ENCODE measurements at regions not wholly inside any gene's neighbourhood (a gene's known extent, or its start where the extent isn't known, plus 50 kb on each side); places are given as distances from the start of the nearest gene placed in this dataset.

GRCh38 chr14:86515195-86515594 is 985.3 kb downstream of the FLRT2 start:
- no peak for DNase-seq

- DNase-seq: no peak
Measured at GRCh38 chr14:86513564-86513963, 983.6 kb downstream of the FLRT2 start.

DNA sequence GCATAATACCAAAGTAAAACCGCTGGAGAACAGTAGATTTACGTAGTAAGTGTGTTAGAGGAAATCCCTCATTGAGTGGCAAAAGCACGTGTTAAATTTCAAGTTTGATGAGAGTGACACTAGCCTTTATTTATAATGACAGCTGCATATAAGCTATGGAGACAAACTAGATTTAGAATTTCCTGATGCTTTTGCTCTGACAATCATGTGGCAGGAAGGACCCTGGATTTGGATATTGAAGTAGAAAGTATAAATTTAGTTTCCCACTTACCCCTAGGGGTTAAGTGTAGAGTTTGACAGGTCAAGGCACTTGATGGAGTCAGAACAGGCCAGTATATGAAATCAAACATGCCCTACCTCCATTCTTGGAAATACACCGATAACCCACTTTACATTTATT is 983.1 kb downstream of the FLRT2 start:
- no peak for DNase-seq

- peak; percentile 13 to 36 for DNase-seq
Measured at GRCh38 chr14:86510491-86510890, 980.5 kb downstream of the FLRT2 start.

- no peak for DNase-seq
Measured at GRCh38 chr14:86505808-86506207, 975.9 kb downstream of the FLRT2 start.

DNA sequence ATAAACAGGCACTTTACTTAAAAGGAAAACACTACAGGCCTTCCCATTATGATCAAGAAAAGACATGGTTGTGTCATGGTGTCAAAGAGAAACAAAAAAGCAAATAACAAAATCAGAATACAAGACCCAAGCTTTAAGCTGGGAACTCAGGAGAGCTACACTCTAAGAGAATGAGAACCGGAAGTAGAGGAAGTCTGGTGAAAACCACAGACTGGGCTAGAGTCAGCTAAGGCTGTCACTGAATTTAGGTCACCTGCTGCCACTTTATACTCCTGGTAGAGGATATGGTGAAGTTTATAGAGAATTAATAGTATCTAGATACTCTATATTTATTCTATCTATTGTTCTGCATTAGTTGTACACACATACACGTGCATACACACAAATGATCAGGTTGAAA is 971.7 kb downstream of the FLRT2 start:
- no peak for DNase-seq

GRCh38 chr14:86491743-86492142 is 961.8 kb downstream of the FLRT2 start:
- no peak for DNase-seq

DNA sequence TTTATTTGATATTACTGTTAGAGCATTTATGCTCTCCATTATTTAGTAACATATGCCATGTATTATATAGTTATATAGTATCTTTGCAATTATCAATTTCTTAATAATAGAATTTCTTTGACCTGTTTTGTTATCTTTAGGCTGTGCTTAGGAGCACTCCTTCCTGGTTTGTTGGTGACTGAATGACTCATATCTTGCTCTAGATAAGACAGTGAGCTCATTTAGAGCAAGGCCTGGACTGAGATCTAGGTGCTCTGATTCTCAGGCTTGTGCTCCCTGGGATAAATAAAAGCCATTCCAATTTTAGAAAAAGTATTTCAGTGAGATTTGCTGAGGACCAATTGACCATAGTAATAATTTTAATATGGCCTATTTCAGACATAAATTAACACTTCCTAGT is 951.2 kb downstream of the FLRT2 start:
- no peak for DNase-seq

DNA sequence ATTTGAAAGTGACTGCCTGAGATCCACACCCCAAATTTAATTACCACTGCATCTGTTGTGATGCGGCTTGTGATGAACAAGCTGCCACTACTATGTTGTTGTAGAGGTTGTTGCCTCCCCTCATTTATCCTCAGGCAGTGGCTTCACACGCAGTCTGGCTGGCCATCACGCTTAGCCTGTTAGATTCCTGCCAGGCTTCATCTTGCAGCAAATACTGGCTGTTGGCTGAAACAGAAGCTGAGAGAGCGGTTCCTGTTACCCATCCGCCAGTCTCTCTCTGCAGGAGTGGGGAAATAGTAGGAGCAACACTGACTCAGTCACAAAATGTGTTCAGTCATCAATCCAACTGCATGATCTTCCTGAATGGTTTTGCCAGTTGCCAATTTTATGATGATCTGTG is 934.4 kb downstream of the FLRT2 start:
- DNase-seq: no peak

- no peak for DNase-seq
Measured at GRCh38 chr14:86462193-86462753, 932.3 kb downstream of the FLRT2 start.

GRCh38 chr14:86457481-86458135 is 927.7 kb downstream of the FLRT2 start:
- DNase-seq: peak; percentile 14 to 27

- DNase-seq: no peak
Measured at GRCh38 chr14:86450085-86450484, 920.1 kb downstream of the FLRT2 start.

DNA sequence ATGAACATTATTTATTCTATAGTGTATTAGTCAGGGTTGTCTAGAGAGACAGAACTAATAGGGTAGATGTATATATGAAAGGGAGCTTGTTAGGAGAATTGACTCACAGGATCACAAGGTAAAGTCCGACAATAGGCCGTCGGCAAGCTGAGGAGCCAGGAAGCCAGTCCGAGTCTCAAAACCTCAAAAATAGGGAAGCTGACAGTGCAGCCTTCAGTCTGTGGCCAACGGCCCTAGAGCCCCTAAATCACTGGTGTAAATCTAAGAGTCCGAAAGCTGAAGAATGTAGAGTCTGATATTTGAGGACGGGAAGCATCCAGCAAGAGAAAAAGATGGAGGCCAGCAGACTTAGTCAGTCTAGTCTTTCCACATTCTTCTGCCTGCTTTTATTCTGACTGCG is 912.2 kb downstream of the FLRT2 start:
- DNase-seq: no peak

GRCh38 chr14:86430853-86431252 is 900.9 kb downstream of the FLRT2 start:
- DNase-seq: peak in 1 of 2 donors; percentile 10

DNA sequence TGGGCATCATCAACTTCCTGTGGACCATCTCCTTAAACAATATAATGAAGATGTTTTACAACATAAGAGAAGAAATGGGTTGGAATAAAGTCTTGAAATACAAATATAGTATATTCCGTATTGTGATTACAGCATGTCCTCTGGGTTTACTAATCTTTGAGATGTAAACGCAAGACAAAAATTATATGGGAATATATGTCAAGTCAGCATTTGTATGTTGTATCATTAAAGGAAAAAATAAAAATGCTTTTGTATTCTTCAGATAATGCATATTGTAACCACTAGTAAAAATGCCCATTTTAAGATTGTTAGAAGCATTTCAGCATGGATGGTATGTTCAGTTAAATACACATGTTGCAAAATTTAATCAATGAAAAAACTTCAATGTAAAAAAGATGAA is 893.3 kb downstream of the FLRT2 start:
- no peak for DNase-seq

GRCh38 chr14:86420131-86420530 is 890.2 kb downstream of the FLRT2 start:
- DNase-seq: no peak

- DNase-seq: no peak
Measured at GRCh38 chr14:86414146-86414545, 884.2 kb downstream of the FLRT2 start.

DNA sequence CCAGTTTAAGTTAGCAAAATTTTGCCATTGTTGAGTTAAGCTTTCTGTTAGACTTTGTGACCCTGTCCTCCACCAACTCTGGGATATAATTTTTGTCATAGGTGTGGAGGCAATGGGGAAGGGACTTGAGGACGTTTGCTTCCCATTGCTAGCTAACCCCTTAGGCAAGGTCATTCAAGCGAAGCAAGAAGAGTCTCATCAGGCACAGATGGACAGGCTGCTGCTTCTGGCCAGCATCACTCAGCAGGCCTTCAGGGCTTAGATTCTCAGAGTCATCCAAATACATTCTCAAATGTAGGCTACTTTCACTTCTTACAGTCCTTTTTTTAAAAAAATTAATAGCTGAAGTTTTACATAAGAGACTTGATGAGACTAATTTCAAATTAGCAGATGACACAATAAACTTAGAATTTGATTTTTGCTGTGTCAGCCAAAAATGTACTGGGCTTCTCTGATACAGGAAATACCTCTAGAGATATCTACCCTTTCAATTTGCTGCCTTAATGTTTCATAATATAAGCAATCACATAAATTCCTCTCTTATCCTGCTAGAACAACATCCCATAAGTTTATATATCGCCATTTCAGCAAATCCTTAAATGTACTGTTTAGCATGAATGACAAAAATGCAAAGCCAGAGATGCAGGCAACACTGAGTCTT is 875.2 kb downstream of the FLRT2 start:
- no peak for DNase-seq

- DNase-seq: no peak
Measured at GRCh38 chr14:86404425-86404824, 874.5 kb downstream of the FLRT2 start.

GRCh38 chr14:86402545-86402944 is 872.6 kb downstream of the FLRT2 start:
- no peak for DNase-seq

- no peak for DNase-seq
Measured at GRCh38 chr14:86391085-86391484, 861.1 kb downstream of the FLRT2 start.

GRCh38 chr14:86388216-86388615 is 858.3 kb downstream of the FLRT2 start:
- no peak for DNase-seq

- DNase-seq: no peak
Measured at GRCh38 chr14:86373886-86374285, 843.9 kb downstream of the FLRT2 start.

DNA sequence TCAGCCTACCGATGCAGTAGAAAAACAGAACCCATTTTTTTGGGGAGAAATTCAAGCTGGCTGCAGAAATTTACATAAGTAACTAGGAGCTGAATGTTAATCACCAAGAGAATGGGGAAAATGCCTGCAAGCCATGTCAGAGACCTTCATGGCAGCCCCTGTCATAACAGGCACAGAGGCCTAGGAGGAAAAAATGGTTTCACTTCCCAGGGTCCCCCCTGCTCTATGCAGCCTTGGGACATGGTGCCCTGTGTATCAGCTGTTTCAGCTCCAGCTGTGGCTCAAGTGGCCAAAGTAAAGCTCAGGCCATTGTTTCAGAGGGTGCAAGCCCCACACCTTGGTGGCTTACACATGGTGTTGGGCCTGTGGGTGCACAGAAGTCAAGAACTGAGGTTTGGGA is 842.5 kb downstream of the FLRT2 start:
- no peak for DNase-seq

All from right lung (tissue), 2 donors.